HG03280 (cell line): ENCODE measurements at regions not wholly inside any gene's neighbourhood (a gene's known extent, or its start where the extent isn't known, plus 50 kb on each side); places are given as distances from the start of the nearest gene placed in this dataset.

Source experiments
- ATAC-seq: cut with Tn5 transposase; IDR thresholded peaks from one replicate; pipeline ENCODE4 v1.9.1; 2021; ENCODE audit warnings: mild to moderate bottlenecking, moderate library complexity; ENCODE audit not compliant: unreplicated experiment

DNA sequence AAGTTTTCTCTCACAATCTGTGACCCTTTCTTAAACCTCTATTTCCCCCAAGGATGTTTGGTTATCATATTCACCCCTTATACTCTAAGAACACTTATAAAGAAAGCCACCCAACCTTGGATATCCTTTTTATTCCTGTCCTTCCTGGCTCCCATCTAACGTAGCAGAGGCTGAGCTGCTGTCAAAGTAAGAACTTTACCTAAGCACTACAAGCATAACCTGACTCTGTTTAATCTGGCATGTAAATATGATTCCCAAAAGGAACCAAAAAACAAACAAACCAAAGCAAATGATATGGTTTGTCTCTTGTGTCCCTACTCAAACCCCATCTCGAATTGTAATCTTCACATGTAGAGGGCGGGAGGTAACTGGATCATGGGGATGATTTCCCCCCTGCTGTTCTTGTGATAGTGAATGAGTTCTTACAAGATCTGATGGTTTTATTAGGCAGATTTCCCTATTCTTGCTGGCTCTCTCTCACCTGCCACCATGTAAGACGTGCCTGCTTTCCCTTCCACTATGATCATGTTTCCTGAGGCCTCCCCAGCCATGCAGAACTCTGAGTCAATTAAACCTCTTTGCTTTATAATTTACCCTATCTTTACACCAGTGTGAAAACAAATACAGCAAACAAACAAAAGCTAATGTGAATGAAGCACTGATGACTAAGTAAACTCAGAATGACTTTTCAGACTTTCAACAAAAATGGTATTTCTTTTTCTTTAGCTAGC, 72.7 kb upstream of the SPOPL start:
- ATAC-seq, result no peak

DNA sequence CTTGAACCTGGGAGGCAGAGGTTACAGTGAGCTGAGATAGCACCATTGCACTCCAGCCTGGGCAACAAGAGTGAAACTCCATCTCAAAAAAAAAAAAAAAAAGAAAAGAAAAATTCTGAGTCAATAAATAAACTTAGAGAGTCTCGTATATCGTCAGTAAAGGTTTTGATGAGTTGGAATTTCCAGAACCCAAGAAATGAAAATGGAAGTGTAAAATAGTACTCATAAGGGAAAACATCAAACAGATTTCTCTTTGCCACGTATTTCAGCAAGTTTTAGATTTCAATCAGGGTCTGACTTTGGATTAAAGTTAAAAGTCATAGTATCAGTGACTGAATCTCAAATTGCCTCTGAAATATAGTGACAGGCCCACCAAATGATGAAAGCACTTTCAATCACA, 71.4 kb upstream of the SPOPL start:
- no peak for ATAC-seq

DNA sequence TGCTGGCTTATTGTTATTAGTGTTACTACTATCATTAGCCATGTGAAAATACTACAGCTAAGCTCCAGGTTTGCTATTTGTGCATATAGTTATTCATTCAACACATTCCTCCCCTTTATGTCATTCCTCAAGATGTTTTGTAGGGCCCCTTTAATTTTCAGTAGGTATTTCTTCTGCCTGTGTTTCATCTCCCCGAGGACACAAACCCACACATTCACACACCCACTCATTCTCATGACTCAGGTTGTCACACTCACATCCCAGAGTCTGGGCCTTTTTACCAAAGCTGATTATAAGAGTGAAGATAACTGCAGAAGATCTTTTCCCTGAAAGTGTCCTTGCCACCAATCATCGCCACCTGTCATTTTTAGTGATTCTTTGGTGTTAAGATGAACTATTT, 68.6 kb upstream of the SPOPL start:
- ATAC-seq, result no peak

- ATAC-seq, result no peak
Measured at GRCh38 chr2:138433995-138434951, 67.3 kb upstream of the SPOPL start.

DNA sequence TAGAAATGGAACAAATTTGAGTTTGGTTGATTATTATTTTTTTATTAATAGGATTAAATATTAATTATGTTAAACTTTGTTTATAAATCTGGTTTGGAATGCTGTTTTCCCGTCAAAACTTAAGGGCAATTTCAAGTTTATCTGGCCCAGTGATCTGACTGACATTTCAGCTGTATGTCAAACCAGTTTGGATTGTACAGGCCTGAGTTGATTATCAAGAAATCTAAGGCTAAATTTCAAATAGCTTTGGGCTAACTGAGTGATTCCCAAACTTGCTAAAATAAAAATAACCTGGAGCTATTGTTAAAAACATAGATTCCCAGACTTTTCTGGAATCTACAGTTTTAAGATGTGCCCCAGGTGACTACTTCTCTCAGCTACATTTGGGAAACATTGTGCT, 65.9 kb upstream of the SPOPL start:
- no peak for ATAC-seq

DNA sequence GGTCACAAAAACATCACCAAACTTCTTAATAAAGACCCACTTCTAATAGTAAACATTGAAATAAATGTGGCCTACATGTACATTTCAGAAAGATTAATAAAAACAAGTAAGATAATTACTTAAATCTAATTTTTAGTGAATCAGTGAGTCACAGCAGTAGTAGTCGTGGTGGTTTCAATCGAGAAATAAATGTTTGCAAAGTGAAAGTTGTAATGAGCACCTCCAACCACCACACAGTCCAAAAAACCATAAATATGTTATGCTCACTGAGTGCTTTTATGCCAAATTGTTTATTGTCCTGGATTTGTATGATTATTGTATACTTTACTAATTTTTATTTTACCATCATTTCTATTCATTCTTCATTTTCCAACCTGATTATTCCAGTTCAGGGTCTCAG, 61.8 kb upstream of the SPOPL start:
- no peak for ATAC-seq

GRCh38 chr2:138440759-138441158, 60.8 kb upstream of the SPOPL start:
- ATAC-seq, result no peak

DNA sequence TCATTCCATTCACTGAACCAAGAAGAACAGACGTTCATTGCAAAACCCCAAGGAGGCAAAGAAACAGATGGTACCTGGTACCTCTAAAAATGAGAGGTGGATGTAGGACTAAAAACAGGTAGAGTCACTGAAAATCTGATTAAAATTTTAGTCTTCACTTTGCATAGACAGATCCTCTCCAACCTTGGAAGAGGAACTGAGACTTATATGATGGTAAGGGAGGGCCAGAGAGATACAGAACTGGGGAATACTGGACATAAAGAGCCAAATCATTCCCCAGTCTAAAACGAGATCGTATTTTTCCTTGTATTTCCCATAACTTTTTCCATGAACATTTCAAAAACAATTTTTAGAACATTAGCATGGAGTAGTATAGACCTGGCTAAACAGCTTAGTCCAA, 59.7 kb upstream of the SPOPL start:
- ATAC-seq, result no peak

DNA sequence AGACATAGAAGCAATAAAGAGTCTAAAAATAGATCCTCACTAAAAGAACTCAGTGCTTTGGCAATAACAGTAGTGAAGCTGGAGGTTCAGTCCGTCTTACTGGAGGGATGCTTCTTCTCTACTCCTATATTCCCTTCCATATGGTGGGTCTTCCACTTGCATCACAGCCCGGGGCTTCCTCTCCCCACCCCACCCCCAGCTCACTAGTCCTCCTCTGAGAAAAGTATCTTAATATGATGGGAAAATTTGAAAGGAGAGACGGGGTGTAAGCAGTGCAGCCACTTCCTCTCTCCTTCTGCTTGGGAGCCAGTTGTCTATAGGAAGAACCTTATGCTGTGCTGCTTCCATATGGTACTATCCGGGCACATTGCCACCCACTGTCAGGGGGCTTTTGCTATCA, 57.2 kb upstream of the SPOPL start:
- ATAC-seq, result no peak

GRCh38 chr2:138445227-138445626, 56.3 kb upstream of the SPOPL start:
- no peak for ATAC-seq

DNA sequence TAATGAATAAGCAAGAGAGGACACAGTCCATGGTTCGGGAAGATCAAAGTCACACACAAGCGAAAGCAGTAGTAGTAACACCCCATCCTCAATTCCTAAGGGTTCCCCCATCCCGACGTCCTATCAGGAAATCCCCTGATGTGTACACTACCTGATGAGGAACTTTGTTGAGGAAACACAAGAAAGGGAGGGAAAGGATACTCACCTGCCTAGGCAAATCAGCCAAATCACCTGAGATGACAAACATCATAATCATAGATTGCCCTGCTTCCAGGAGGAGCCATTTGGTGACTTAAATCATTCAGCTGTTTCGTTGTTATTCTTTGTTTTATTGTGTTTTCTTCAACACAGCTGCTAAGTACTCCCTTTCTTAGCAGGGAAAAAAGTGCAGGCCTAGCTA, 55.5 kb upstream of the SPOPL start:
- ATAC-seq, result no peak

DNA sequence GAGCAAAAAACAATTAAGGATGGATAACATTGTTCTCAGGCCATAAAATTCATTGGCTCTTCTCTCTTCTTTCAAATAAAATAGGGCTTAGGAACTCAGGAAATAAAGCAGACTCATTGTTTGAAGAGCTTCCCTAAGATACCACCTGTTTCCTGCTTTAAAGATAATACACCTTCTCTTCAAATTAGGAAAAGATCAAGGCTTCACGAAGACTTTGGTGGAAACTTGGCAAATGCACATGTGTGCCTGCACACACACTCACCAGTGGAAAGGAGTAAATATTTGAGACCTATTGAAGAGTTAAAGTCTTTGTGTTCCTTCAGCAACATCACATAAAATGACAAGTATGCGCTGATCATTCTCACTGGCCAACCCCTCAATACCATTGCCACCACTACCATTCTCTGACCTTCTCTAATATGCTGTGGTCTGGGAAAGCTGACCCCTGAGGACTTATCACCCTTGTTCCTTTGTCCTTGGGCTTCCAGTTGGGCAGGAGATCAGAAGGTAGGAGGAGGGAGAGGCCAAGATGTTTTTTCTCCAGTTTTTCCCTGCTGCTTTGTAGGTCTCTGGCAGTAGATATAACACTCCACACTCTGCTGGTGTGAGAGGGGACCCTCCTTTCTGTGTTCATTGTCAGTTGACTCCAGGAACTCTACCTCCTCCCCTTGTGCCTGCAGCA, 53.5 kb upstream of the SPOPL start:
- no peak for ATAC-seq
